A673 (cell line): ENCODE measurements at regions not wholly inside any gene's neighbourhood (a gene's known extent, or its start where the extent isn't known, plus 50 kb on each side); places are given as distances from the start of the nearest gene placed in this dataset.
A peak's percentile ranks its signal among the peaks of the same experiment; 100 is the strongest.

Source experiments
- BruUV-seq: library from RNA; stranded (reverse); fragments of 400-500 nt; replicated peaks from 2 replicates; lab custom pipeline; 2021; lab: Mats Ljungman, UMichigan
- CTCF ChIA-PET: fragments of 300-600 bp; sonication (Branson Sonifier 250); formaldehyde crosslinking; loops from one replicate; lab custom pipeline; 2022; ENCODE audit warnings: antibody characterized with exemption; lab: Charles Lee
- POLR2A ChIA-PET: fragments of 300-600 bp; sonication (Branson Sonifier 250); formaldehyde crosslinking; loops from one replicate; lab custom pipeline; 2022; ENCODE audit warnings: antibody characterized with exemption; ENCODE audit not compliant: low non-redundant PET; lab: Charles Lee
- DNase-seq: peaks from one replicate; pipeline ENCODE4 v3.0.0-alpha.2; 2015; ENCODE audit warnings: low spot score
- H3K27ac ChIP-seq: fragments of 200-600 bp; sonication (generic); 2 replicates; pipeline ENCODE4 v1.5.1; 2016; ENCODE audit warnings: mixed run types, low read depth, mild to moderate bottlenecking, mixed read lengths, antibody characterized with exemption, low read length; ENCODE audit not compliant: poor library complexity, severe bottlenecking
- H3K27me3 ChIP-seq: fragments of 200-600 bp; sonication (generic); replicated peaks from 2 replicates; pipeline ENCODE4 v1.6.1; 2017; ENCODE audit warnings: mixed run types, low read depth, mild to moderate bottlenecking, mixed read lengths, antibody characterized with exemption, low read length; ENCODE audit not compliant: insufficient read depth, poor library complexity
- H3K36me3 ChIP-seq: fragments of 200-600 bp; sonication (generic); 2 replicates; pipeline ENCODE4 v1.6.1; 2016; ENCODE audit warnings: mixed run types, mild to moderate bottlenecking, mixed read lengths, antibody characterized with exemption, low read length; ENCODE audit not compliant: insufficient read depth, poor library complexity, severe bottlenecking
- H3K4me1 ChIP-seq: fragments of 200-600 bp; sonication (generic); 2 replicates; pipeline ENCODE4 v1.6.1; 2017; ENCODE audit warnings: mixed run types, mild to moderate bottlenecking, mixed read lengths, antibody characterized with exemption, low read length; ENCODE audit not compliant: insufficient read depth, poor library complexity, severe bottlenecking
- H3K4me3 ChIP-seq: fragments of 200-600 bp; sonication (generic); 2 replicates; pipeline ENCODE4 v1.5.1; 2016; ENCODE audit warnings: low read depth, mixed run types, mild to moderate bottlenecking, mixed read lengths, low read length; ENCODE audit not compliant: poor library complexity, severe bottlenecking
- H3K9me3 ChIP-seq: fragments of 200-600 bp; sonication (generic); 2 replicates; pipeline ENCODE4 v1.6.1; 2016; ENCODE audit warnings: mixed run types, low read depth, mild to moderate bottlenecking, mixed read lengths, antibody characterized with exemption, low read length; ENCODE audit not compliant: poor library complexity, severe bottlenecking
- EZH2 ChIP-seq: fragments of 200-600 bp; sonication (generic); IDR thresholded peaks from 2 replicates; pipeline ENCODE4 v1.6.1; 2017; ENCODE audit warnings: borderline replicate concordance, low read depth, mild to moderate bottlenecking, mixed read lengths, antibody characterized with exemption, low read length; ENCODE audit not compliant: poor library complexity, severe bottlenecking
- intact Hi-C: fragments of 100-400 bp; cut with micrococcal nuclease; formaldehyde crosslinking; loops from one replicate; pipeline ENCODE4 v1.10.0; 2022; ENCODE audit not compliant: unreplicated experiment
- TF ChIP-seq, protein P1 (sequence below): fragments of 300-800, 200-600 bp; sonication (generic); conservative IDR thresholded peaks from 2 replicates; pipeline ENCODE4 v1.5.1; 2017; ENCODE audit warnings: low read depth, mild to moderate bottlenecking, antibody characterized with exemption, low read length, moderate library complexity, mixed read lengths

GRCh38 chr6:1552296-1552761 is 57.4 kb upstream of the FOXC1 start:
- no TSS peak for BruUV-seq

DNA sequence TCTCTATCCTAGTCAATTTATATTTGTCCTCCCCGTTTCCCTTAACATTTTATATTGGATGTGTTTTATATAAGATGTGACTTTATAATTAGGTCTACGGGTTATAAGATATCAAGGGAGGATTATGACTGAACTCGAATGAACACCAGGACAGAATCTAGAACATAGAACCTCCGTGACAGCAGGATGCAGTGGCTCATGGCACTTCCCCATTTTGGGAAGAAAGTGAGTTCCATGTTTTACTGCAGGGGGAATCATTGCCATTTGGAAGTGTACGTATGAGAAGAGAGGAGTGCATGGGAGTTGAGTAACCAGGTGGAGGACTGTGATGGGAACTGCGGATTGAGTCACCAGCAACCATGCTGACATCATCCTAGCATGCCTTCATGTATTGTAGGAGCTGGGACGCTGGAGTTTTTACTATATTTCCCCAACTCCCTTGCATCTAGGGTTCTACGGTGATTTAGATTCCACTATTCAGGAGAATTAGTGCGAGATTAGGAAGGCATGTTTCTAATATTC is 56.1 kb upstream of the FOXC1 start:
- no TSS peak for BruUV-seq
- ChIA-PET POLR2A (no interaction called here), CTCF (no interaction called here)
- Histone ChIP-seq H3K4me1 (no peaks in the 10 kb centered on the region), H3K4me3 (no peak overlapping the region), H3K27ac (no peak overlapping the region), H3K27me3 (peaks cover 7% of the 10 kb centered on the region), H3K9me3 (no peaks in the 10 kb centered on the region), H3K36me3 (no peaks in the 10 kb centered on the region)
- DNase-seq = no peak
- TF ChIP-seq, protein P1, sequence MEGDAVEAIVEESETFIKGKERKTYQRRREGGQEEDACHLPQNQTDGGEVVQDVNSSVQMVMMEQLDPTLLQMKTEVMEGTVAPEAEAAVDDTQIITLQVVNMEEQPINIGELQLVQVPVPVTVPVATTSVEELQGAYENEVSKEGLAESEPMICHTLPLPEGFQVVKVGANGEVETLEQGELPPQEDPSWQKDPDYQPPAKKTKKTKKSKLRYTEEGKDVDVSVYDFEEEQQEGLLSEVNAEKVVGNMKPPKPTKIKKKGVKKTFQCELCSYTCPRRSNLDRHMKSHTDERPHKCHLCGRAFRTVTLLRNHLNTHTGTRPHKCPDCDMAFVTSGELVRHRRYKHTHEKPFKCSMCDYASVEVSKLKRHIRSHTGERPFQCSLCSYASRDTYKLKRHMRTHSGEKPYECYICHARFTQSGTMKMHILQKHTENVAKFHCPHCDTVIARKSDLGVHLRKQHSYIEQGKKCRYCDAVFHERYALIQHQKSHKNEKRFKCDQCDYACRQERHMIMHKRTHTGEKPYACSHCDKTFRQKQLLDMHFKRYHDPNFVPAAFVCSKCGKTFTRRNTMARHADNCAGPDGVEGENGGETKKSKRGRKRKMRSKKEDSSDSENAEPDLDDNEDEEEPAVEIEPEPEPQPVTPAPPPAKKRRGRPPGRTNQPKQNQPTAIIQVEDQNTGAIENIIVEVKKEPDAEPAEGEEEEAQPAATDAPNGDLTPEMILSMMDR = no peak
- no peak for TF ChIP-seq EZH2
- intact Hi-C loops = no loop called here

More at GRCh38 chr6:1552296-1552761, 57.4 kb upstream of the FOXC1 start:
- peak; percentile 49 for DNase-seq
- CTCF ChIA-PET = interaction anchor here (0.6 to 1.3 kb wide), 5 partner anchors 10 to 908 kb away, joined by 3 to 5 read pairs (median 4); no protein-coding TSS in a partner anchor
- POLR2A ChIA-PET = interaction anchor here (0.7 kb wide), 1 partner anchor 542 kb away, joined by 3 read pairs; no protein-coding TSS in a partner anchor
- no peaks in the 10 kb centered on the region for H3K9me3 ChIP-seq
- no peaks in the 10 kb centered on the region for H3K36me3 ChIP-seq
- no peak overlapping the region for H3K27ac ChIP-seq
- intact Hi-C loops = no loop called here
- TF ChIP-seq, protein P1 = peak; percentile 57
- no peak for TF ChIP-seq EZH2
- no peaks in the 10 kb centered on the region for H3K4me1 ChIP-seq
- no peak overlapping the region for H3K4me3 ChIP-seq
- peaks cover 7% of the 10 kb centered on the region for H3K27me3 ChIP-seq

DNA sequence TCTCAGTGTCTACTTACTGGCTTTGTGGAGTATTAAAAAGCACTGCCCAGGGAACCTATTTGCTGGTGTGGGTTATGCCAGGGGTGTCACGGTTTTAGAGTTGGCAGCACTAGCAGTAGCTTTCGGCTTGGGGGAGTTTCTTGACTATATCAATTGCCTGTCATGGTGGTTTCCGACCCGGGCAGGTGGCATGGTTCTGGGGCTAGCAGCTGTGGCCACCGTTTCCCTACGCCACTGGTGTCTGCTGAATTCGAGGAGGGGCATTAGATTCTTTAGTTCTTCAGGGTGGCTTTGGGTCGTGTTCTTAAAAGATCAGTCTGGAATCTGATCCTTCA is 55.6 kb upstream of the FOXC1 start:
- intact Hi-C loops = no loop called here
- ChIA-PET CTCF (no interaction called here), POLR2A (no interaction called here)
- BruUV-seq = no TSS peak
- H3K36me3 ChIP-seq = no peaks in the 10 kb centered on the region
- TF ChIP-seq, protein P1 = no peak
- no peak for TF ChIP-seq EZH2
- H3K9me3 ChIP-seq = no peaks in the 10 kb centered on the region
- H3K4me1 ChIP-seq = no peaks in the 10 kb centered on the region
- no peak overlapping the region for H3K4me3 ChIP-seq
- H3K27ac ChIP-seq = no peak overlapping the region
- no peak for DNase-seq
- peaks cover 4% of the 10 kb centered on the region for H3K27me3 ChIP-seq
